HG03469 (cell line): ENCODE measurements at regions not wholly inside any gene's neighbourhood (a gene's known extent, or its start where the extent isn't known, plus 50 kb on each side); places are given as distances from the start of the nearest gene placed in this dataset.

ENCODE experiments used
- ATAC-seq: cut with Tn5 transposase; IDR thresholded peaks from one replicate; pipeline ENCODE4 v1.9.1; 2021; ENCODE audit warnings: mild to moderate bottlenecking, moderate library complexity, moderate number of reproducible peaks; ENCODE audit not compliant: unreplicated experiment

DNA sequence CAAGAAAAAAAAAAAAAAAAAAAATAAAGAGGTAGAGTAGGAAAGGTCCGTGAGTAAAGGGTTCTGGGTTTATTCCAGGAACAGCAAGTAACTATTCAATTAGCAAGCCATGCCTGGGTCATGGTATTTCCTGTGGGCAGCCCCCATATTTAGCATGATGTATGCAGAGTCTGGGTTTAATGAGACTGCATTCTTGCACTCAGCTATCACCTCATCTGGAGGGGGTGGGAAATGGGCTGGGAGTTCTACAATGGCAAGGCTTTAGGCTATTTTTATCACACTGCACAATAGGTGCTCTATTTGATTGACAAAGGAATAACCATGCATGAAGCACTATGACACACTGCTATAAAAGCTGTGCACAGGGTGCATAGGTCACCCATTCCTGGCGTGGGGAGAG, 104.0 kb upstream of the CCL2 start:
- ATAC-seq: no peak

DNA sequence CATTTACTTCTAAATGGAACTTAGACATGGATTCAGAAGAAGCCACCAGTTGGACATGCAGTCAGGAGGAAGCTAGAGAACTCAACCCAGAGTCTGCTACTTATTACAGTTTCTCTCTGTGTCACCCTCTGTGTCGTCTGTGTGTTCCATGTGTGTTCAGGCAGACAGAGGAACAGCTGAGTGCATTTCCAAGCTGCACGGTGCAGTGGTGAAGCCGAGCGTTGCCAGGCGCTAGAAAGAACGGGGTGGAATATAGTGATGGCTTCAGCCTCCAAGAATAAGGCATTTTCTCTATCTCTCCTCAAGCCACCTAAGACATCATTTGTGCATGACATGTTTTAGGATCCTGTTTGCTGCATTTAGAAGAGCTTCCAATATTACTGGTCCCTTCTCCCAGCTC, 101.1 kb upstream of the CCL2 start:
- no peak for ATAC-seq

DNA sequence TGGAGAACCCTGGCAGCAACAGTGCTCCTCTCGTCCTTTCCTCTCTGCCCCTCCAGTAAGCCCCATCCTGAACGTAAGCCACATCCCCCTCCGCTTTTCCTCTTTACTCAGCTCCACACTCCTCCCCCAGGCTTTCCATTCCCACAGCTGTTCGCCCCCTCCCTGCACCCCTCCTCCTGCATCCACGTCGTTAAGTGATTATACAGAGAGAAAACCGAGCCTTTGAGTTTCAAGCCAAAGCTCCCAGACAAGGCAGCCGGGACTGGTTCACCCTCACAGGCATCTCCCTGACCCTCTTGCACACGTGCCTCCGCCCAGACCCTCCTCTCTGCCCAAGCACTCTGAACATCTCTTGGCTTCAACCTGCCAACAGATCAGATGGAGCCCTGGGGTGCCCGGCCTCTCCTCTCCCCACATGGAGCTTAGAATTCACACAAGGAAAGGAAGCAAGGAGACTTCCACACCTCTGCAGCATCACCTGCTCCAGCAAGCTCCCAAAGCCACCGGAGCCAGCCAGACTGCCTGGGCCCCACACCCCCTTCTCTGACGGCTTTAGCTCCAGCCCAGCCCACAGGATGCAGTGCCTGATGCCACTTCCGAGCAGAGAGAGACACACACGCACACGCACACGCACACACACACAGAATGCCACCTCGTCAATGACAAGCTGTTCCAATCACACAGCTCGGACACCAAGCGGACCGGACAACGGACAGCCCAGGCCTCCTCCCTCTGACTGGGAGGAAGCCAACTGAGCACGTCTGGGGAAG, 99.9 kb upstream of the CCL2 start:
- no peak for ATAC-seq

- no peak for ATAC-seq
Observed at GRCh38 chr17:34155947-34156346, 99.1 kb upstream of the CCL2 start.

- no peak for ATAC-seq
Observed at GRCh38 chr17:34156401-34156740, 98.7 kb upstream of the CCL2 start.

- ATAC-seq: no peak
Observed at GRCh38 chr17:34156741-34157589, 98.1 kb upstream of the CCL2 start.

GRCh38 chr17:34161690-34162089, 93.4 kb upstream of the CCL2 start:
- ATAC-seq: no peak

DNA sequence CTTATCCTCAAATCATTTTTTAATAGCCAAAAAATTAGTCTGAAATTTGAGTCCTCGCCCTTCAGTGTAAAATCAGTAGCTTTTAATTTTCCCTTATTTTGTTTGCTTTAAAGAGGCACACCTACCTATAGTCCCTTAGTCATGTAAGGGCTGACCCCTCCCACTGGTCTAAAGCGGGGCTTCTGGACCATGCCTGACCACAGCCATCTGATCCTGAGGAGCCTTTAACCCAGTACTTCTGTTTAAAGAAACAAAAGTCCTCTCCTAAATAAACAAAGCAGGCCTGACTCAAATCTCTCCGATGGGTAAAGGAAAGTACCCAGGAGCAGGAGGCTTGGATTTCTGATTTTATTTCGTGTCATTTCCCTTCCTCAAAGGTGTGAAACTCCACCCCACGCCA, 92.0 kb upstream of the CCL2 start:
- ATAC-seq: no peak

DNA sequence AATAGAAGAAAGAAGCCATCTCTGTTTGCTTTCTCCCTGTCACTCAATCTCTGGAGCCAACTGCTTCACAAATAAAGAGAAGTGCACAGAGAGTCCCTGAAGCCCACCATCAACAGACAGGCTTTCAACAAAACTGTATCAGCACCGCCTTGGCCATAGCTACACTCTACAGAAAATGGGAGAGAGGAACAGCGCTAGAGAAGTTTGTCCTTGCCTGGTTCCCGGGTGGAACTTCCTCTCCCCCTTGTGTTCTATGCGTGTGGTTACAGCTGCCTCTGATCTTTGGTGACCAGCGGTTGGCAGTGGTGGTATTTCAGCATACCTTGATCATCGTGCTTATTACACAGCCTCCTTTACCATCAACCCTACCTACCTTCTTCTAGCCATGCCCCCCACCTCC, 91.4 kb upstream of the CCL2 start:
- ATAC-seq: no peak

- no peak for ATAC-seq
Observed at GRCh38 chr17:34164837-34165236, 90.2 kb upstream of the CCL2 start.

GRCh38 chr17:34166352-34166751, 88.7 kb upstream of the CCL2 start:
- ATAC-seq: no peak

- no peak for ATAC-seq
Observed at GRCh38 chr17:34167354-34167753, 87.7 kb upstream of the CCL2 start.

DNA sequence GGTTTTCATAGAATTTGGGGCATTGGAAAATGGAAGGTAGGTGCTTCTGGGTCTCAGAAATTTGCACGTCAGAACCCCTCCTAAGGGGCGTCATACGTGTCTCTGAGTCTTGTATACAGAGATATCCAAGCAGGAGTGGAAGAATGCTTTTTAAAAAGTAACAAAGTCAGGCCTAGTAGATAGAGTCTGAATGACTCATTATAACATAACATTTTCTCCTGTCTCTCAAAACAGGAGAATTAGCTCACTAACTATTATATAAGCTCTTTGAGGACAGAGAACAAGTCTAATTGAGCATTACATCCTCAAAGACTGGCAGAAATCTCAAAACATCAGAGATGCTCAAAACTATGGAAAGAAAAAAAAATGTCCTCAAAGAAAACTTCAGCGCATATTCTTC, 86.1 kb upstream of the CCL2 start:
- ATAC-seq: no peak

DNA sequence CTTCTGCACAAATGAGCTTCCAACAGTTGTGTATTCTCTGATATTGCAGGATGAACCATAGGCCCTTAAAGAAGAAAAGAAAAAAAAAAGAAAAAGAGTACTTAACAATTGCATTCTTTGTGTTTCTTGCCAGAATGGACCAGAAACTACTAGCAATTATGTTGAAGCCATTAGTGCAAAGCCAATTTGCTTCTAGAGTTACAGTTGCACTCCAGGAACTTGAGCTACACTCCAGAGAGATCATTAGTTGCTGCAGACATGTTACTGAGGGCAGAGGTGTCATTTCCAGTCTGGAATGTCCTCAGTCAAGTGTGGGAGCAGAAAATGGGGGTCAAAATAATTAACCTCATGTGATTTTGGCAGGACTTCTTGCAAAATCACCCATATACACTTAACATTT, 85.6 kb upstream of the CCL2 start:
- no peak for ATAC-seq

- ATAC-seq: no peak
Observed at GRCh38 chr17:34171245-34171818, 83.8 kb upstream of the CCL2 start.

DNA sequence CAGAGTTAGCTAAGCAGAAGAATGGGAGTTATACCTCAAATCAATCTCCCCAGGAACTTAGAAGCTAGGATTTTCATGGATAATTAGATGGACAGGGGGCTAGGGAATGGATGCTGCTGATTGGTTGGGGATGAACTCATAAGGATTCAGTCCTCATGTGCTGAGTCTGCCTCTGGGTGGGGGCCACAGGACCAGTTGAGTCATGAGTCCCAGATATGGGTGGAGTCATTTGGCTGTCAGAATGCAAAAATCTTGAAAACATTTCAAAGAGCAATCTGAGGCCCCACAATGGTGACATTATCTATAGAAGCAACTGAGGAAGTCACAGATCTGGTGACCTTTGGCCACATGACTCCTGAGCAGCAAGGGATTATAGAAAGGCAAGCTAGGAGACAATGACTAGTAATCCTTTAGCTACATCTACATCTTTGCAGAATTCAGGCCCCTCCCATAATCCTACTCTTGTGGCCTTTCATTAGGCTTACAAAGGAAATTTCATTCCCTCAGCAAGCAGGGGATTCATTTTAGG, 82.6 kb upstream of the CCL2 start:
- ATAC-seq: no peak

DNA sequence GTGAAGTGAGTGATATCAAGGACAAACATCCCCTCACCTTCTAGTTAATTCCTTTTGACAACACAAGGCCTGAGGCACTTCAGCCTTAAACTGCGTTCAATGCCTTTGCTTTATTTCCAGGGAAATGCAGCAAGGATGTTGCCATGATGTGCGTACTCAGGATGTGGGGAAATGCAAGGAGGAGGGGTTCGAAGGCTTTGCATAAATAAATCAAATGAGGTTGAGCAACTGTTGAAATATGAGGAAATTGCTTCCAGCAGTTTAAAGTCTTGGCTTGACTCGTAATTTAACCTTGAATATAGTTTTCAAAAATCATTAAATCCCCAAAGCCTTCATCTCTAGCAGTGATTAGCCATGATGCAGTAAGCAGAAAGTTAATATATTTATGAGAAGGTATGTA, 81.8 kb upstream of the CCL2 start:
- no peak for ATAC-seq

DNA sequence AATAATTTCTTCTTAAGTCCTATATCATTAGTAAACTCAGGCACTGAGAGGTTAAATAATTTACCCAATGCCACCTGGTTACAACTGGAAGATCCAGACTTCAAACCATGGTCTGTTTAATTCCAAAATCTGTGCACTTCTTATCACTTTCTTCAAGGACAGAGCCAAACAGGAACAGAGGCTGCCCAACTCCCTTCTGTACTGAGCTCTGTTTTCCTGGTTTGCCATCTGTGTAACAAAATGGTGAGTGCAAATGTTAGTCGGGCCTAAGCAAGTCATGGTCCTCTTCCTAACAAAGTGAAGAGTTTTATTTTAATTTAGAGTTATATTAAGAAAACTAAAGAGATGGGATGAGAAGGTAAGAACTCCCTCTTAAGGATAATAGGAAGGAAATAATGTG, 80.6 kb upstream of the CCL2 start:
- no peak for ATAC-seq

- no peak for ATAC-seq
Observed at GRCh38 chr17:34176440-34176839, 78.6 kb upstream of the CCL2 start.

GRCh38 chr17:34177642-34178041, 77.4 kb upstream of the CCL2 start:
- no peak for ATAC-seq

DNA sequence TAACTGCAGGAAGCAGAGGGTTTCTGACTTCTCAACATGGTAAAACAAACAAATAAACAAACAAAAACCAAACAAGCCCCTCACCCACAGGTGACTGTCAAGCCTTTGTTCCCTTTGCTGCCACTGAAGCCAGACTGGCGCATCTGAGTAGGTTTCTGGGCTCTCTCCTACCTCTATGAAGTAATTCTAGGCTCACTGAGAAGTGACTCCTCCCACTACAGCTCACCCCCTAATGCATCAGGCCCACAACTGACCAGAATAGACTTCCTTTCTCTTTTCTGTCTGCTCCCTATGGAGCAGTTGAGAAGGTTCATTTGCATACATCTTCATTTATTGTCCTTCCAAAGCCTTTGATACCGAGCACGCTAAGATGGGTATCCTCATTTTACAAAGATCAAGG, 77.0 kb upstream of the CCL2 start:
- ATAC-seq: no peak
